ENCODE measurements at regions not wholly inside any gene's neighbourhood (a gene's known extent, or its start where the extent isn't known, plus 50 kb on each side); places are given as distances from the start of the nearest gene placed in this dataset.

DNA sequence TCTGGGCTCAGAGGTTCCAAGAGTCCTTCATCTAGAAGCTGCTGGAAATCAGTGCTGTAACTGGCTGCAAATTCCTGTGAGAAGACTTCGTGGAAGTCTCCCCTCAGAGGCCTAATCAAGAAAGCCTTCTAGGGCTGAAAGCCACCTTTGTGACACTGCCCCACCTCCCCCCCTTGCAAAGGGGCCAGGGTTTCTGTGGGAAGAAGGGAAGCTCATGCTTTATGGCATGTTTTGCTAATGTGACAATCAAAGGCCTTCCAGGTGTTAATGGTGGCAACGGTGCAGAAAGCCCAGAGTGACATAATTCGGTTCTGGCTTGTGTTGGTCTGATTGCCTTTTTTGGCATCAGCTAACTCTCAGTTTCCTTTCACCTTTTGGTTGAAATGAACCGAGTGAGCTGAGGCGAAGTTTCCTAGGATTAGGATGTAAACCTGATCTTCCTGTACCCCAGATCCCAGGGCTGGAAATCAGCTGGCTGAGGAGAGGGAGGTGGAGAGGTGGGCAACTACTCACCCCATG, 126.9 kb upstream of the TRIB2 start:
- ATAC-seq (no peak), FAIRE-seq (no peak)

DNA sequence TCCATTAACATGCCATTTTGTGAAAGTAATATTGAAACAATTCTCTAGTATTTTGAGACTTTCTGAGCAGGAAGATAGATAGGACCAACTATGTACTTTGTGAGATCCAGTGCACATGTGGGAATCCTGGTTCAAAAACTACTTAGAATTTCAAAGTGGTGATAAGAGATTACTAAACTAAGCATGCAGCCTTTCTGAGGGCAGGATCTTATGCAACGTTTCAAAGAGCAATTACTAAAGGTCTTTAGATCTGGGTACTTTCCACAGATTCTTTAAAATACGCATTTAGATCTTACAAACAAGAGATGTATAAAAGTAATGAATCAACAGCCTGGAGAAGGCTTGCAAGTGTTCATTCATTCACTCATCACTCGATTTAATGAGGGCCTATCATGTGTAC, 124.4 kb upstream of the TRIB2 start:
- ATAC-seq (no peak), FAIRE-seq (no peak), DNase-seq (ENCODE audit: low read depth in 1 of 2, low spot score in 1 of 2) (no peak)
- H3K4me3 ChIP-seq = no peak overlapping the region
- H3K4me1 ChIP-seq = no peaks in the 10 kb centered on the region
- no peak overlapping the region for H3K27ac ChIP-seq
- no peak for TF ChIP-seq HOXB13 (CRISPR knock-in tag; IDR thresholded peaks at IDR 0.05; ENCODE audit: low read depth)
- TF ChIP-seq E2F6 (IDR thresholded peaks at IDR 0.05; ENCODE audit: borderline replicate concordance, low read depth) = no peak
- TF ChIP-seq NFE2L2 (conservative IDR thresholded peaks at IDR 0.05; ENCODE audit: low read length) = no peak
- TF ChIP-seq PBX3 (IDR thresholded peaks at IDR 0.05) = no peak
- no peak for TF ChIP-seq HOXA7 (CRISPR knock-in tag; IDR thresholded peaks at IDR 0.05)
- no peak for TF ChIP-seq REST (IDR thresholded peaks at IDR 0.05)
- no peak for TF ChIP-seq ELK1 (IDR thresholded peaks at IDR 0.05; ENCODE audit: low read depth, low read length)
- TF ChIP-seq GATA3 (IDR thresholded peaks at IDR 0.05; ENCODE audit: borderline replicate concordance) = no peak
- TF ChIP-seq HES2 (IDR thresholded peaks at IDR 0.05) = no peak
- TF ChIP-seq FOSL2 (IDR thresholded peaks at IDR 0.05) = no peak
- TF ChIP-seq FOSL2 (CRISPR knock-in tag; IDR thresholded peaks at IDR 0.05) = no peak
- TF ChIP-seq ZFP36 (IDR thresholded peaks at IDR 0.05; ENCODE audit: borderline replicate concordance, partially characterized antibody) = no peak
- H3K9me3 ChIP-seq = no peaks in the 10 kb centered on the region
- POLR2A ChIA-PET = no interaction called here
- under 1% methylated on average over 3 of the region's 3 CpGs for WGBS (ENCODE audit: missing lambda C conversion rate)
- H3K4me2 ChIP-seq = no peak overlapping the region
- CTCF ChIA-PET = no interaction called here

More for the DNA sequence above, 126.9 kb upstream of the TRIB2 start:
- Histone ChIP-seq H3K4me3 (no peak overlapping the region), H3K4me1 (no peaks in the 10 kb centered on the region), H3K9me3 (no peaks in the 10 kb centered on the region), H3K4me2 (no peak overlapping the region), H3K27ac (no peak overlapping the region)
- TF ChIP-seq USF2 (IDR thresholded peaks at IDR 0.05) (no peak), HEYL (CRISPR knock-in tag; IDR thresholded peaks at IDR 0.05) (no peak), HOXA7 (CRISPR knock-in tag; IDR thresholded peaks at IDR 0.05) (no peak), GATA3 (IDR thresholded peaks at IDR 0.05; ENCODE audit: borderline replicate concordance) (no peak), MAZ (IDR thresholded peaks at IDR 0.05; ENCODE audit: borderline replicate concordance, low read depth, low read length) (no peak), TFCP2L1 (CRISPR knock-in tag; IDR thresholded peaks at IDR 0.05) (no peak), RARB (CRISPR knock-in tag; IDR thresholded peaks at IDR 0.05) (no peak), ESRRA (IDR thresholded peaks at IDR 0.05; ENCODE audit: borderline replicate concordance, low read length) (no peak), TP53 (CRISPR knock-in tag; IDR thresholded peaks at IDR 0.05) (no peak), EP300 (IDR thresholded peaks at IDR 0.05) (no peak), JUN (IDR thresholded peaks at IDR 0.05) (no peak), RFX5 (IDR thresholded peaks at IDR 0.05) (no peak), RAD21 (conservative IDR thresholded peaks at IDR 0.05 in 1 of 2, IDR thresholded peaks at IDR 0.05 in 1 of 2) (no peak), HOXB13 (CRISPR knock-in tag; IDR thresholded peaks at IDR 0.05; ENCODE audit: low read depth) (no peak), BHLHE40 (IDR thresholded peaks at IDR 0.05; ENCODE audit: low read depth, low read length) (no peak)
- no peak for DNase-seq (ENCODE audit: low read depth in 1 of 2, low spot score in 1 of 2)
- WGBS (ENCODE audit: missing lambda C conversion rate) = 5% methylated on average over 5 of the region's 5 CpGs
- ChIA-PET POLR2A (no interaction called here), CTCF (no interaction called here)

Measured in A549 (cell line).